H1 (cell line): ENCODE measurements at regions not wholly inside any gene's neighbourhood (a gene's known extent, or its start where the extent isn't known, plus 50 kb on each side); places are given as distances from the start of the nearest gene placed in this dataset.

Source experiments
- BCL11A ChIP-seq, 2 experiments: IDR thresholded peaks; one replicate each; pipeline ENCODE4 v1.6.1; 2011; ENCODE audit warnings: low read depth in 2 of 2, low read length in 2 of 2, mild to moderate bottlenecking in 2 of 2
- CBX5 ChIP-seq: fragments of 300-800, 300-1000 bp; sonication (generic); IDR thresholded peaks from 2 replicates; pipeline ENCODE4 v1.7.1; 2016; ENCODE audit warnings: antibody characterized with exemption, low read length, low read depth
- CTCF ChIP-seq, 3 experiments: IDR thresholded peaks; 1 replicate in 2 of 3; 2 replicates in 1 of 3; pipeline versions ENCODE4 v1.5.1 to v1.6.1; 2011; ENCODE audit warnings: low read length in 3 of 3, mild to moderate bottlenecking in 3 of 3, inconsistent platforms in 2 of 3, low read depth in 1 of 3, moderate library complexity in 1 of 3; ENCODE audit not compliant: insufficient read depth in 1 of 3; ENCODE audit errors: control extremely low read depth in 1 of 3
- JUND ChIP-seq: IDR thresholded peaks from 2 replicates; pipeline ENCODE4 v1.6.1; 2011; ENCODE audit warnings: mild to moderate bottlenecking, improper control_type of control experiment, low read length
- KDM1A ChIP-seq: fragments of 200-600, 300-600 bp; sonication (generic); IDR thresholded peaks from 2 replicates; pipeline ENCODE4 v1.7.1; 2016; ENCODE audit warnings: mild to moderate bottlenecking, low read length, borderline replicate concordance
- RAD21 ChIP-seq, 2 experiments: IDR thresholded peaks in 1 of 2; conservative IDR thresholded peaks in 1 of 2; 2 replicates each; pipeline ENCODE4 v1.6.1; 2011; ENCODE audit warnings: low read depth in 2 of 2, low read length in 2 of 2, improper control_type of control experiment in 1 of 2, inconsistent platforms in 1 of 2, mild to moderate bottlenecking in 1 of 2, moderate library complexity in 1 of 2
- RFX5 ChIP-seq: IDR thresholded peaks from 2 replicates; pipeline ENCODE4 v1.6.1; 2011; ENCODE audit warnings: low read depth, low read length, improper control_type of control experiment, borderline replicate concordance
- RNF2 ChIP-seq: fragments of 200-900, 300-1000 bp; sonication (generic); IDR thresholded peaks from 2 replicates; pipeline ENCODE4 v1.7.1; 2016; ENCODE audit warnings: borderline replicate concordance, low read depth, mild to moderate bottlenecking, antibody characterized with exemption, low read length; ENCODE audit not compliant: poor library complexity, severe bottlenecking; ENCODE audit errors: missing control alignments
- SIN3A ChIP-seq, 2 experiments: IDR thresholded peaks in 1 of 2; conservative IDR thresholded peaks in 1 of 2; 2 replicates each; pipeline ENCODE4 v1.6.1; 2011 to 2012; ENCODE audit warnings: low read length in 2 of 2, improper control_type of control experiment in 1 of 2, low read depth in 1 of 2, mild to moderate bottlenecking in 1 of 2
- SIRT6 ChIP-seq: IDR thresholded peaks from one replicate; pipeline ENCODE4 v1.7.1; 2012; ENCODE audit warnings: low read length, inconsistent platforms
- SUZ12 ChIP-seq: fragments of 200-600 bp; sonication (generic); IDR thresholded peaks from 2 replicates; pipeline ENCODE4 v1.6.1; 2012; ENCODE audit warnings: mild to moderate bottlenecking, inconsistent platforms, low read length, moderate library complexity, mixed read lengths
- ZNF274 ChIP-seq: IDR thresholded peaks from 2 replicates; pipeline ENCODE4 v1.7.0; 2012; ENCODE audit warnings: low read length, borderline replicate concordance; ENCODE audit errors: extremely low read depth

- no peak for TF ChIP-seq CTCF (IDR thresholded peaks at IDR 0.05; ENCODE audit: control extremely low read depth in 1 of 3, insufficient read depth in 1 of 3, low read depth in 1 of 3, low read length in 3 of 3)
- no peak for TF ChIP-seq KDM1A
- TF ChIP-seq JUND: no peak
- no peak for TF ChIP-seq ZNF274
- TF ChIP-seq SUZ12: no peak
- no peak for TF ChIP-seq RAD21 (IDR thresholded peaks at IDR 0.05 in 1 of 2, conservative IDR thresholded peaks at IDR 0.05 in 1 of 2; ENCODE audit: low read depth in 2 of 2, low read length in 2 of 2)
- TF ChIP-seq SIN3A (conservative IDR thresholded peaks at IDR 0.05 in 1 of 2, IDR thresholded peaks at IDR 0.05 in 1 of 2; ENCODE audit: low read depth in 1 of 2, low read length in 2 of 2): no peak
- no peak for TF ChIP-seq CBX5
- TF ChIP-seq BCL11A (IDR thresholded peaks at IDR 0.05; ENCODE audit: low read depth in 2 of 2, low read length in 2 of 2): no peak
- TF ChIP-seq SIRT6: no peak
- no peak for TF ChIP-seq RFX5
- no peak for TF ChIP-seq RNF2
Observed at GRCh38 chr14:43168371-43168925, 1338.6 kb downstream of the FSCB start.
